A549 (cell line): ENCODE measurements at regions not wholly inside any gene's neighbourhood (a gene's known extent, or its start where the extent isn't known, plus 50 kb on each side); places are given as distances from the start of the nearest gene placed in this dataset.

ENCODE experiments used
- ATAC-seq, 2 experiments: fragments of 200-7000 bp in 1 of 2; fragments of >200 bp in 1 of 2; cut with Nextera tagmentation in 1 of 2; cut with Tn5 transposase in 1 of 2; 3 replicates each; pipeline versions ENCODE4 v1.8.0 to v1.9.1; 2018 to 2020; ENCODE audit warnings: mild to moderate bottlenecking in 1 of 2, moderate library complexity in 1 of 2
- CTCF ChIA-PET: fragments of 300-600 bp; sonication (Branson Sonifier 250); formaldehyde crosslinking; extraction: SDS; loops from one replicate; lab custom pipeline; 2021; ENCODE audit warnings: antibody characterized with exemption, inconsistent platforms; lab: Yijun Ruan, JAX
- POLR2A ChIA-PET: fragments of 350-600 bp; formaldehyde crosslinking; extraction: SDS; loops from one replicate; lab custom pipeline; 2021; ENCODE audit warnings: antibody characterized with exemption, inconsistent platforms; lab: Yijun Ruan, JAX
- DNase-seq, 2 experiments: peaks; one replicate each; pipeline versions ENCODE4 v3.0.0 to v3.0.0-alpha.2; 2011 to 2016; ENCODE audit warnings: low read depth in 1 of 2, low spot score in 1 of 2
- FAIRE-seq: peaks from 2 replicates; lab custom pipeline; 2011; peaks lifted over from hg19 to GRCh38; lab: Jason Lieb, UNC
- H3K27ac ChIP-seq, 2 experiments: fragments of >200 bp; sonication (Bioruptor Twin); formaldehyde crosslinking; 3 replicates each; pipeline ENCODE4 v1.5.1; 2016 to 2017
- H3K4me1 ChIP-seq: fragments of >200 bp; sonication (Bioruptor Twin); formaldehyde crosslinking; 3 replicates; pipeline ENCODE4 v1.6.1; 2016
- H3K4me2 ChIP-seq: fragments of >200 bp; sonication (Bioruptor Twin); formaldehyde crosslinking; 3 replicates; pipeline ENCODE4 v1.6.1; 2016
- H3K4me3 ChIP-seq: fragments of >200 bp; sonication (Bioruptor Twin); formaldehyde crosslinking; 3 replicates; pipeline ENCODE4 v1.5.1; 2016
- H3K9me3 ChIP-seq: fragments of >200 bp; sonication (Bioruptor Twin); formaldehyde crosslinking; 3 replicates; pipeline ENCODE4 v1.6.1; 2016
- BHLHE40 ChIP-seq: IDR thresholded peaks from 2 replicates; pipeline ENCODE4 v1.6.1; 2012; ENCODE audit warnings: low read depth, low read length, inconsistent platforms
- CBX2 ChIP-seq: fragments of 200-600 bp; sonication (generic); IDR thresholded peaks from 2 replicates; pipeline ENCODE4 v1.6.1; 2016; ENCODE audit warnings: low read depth, mild to moderate bottlenecking, borderline replicate concordance
- CHD2 ChIP-seq: fragments of 150-350 bp; IDR thresholded peaks from 2 replicates; pipeline ENCODE4 v1.6.1; 2014; ENCODE audit warnings: low read length; ENCODE audit not compliant: partially characterized antibody
- CHD4 ChIP-seq: fragments of 200-600 bp; sonication (generic); IDR thresholded peaks from 2 replicates; pipeline ENCODE4 v1.6.1; 2016; ENCODE audit warnings: antibody characterized with exemption, mild to moderate bottlenecking, borderline replicate concordance
- EHMT2 ChIP-seq: fragments of 200-600 bp; sonication (generic); IDR thresholded peaks from 2 replicates; pipeline ENCODE4 v1.6.1; 2016; ENCODE audit warnings: antibody characterized with exemption, low read depth, mild to moderate bottlenecking, moderate library complexity
- FOSB ChIP-seq: fragments of 250-450 bp; sonication (Bioruptor Pico); IDR thresholded peaks from 2 replicates; pipeline ENCODE4 v1.5.0; 2020; ENCODE audit warnings: mild to moderate bottlenecking, moderate library complexity
- HEYL ChIP-seq: fragments of 250-450 bp; sonication (Bioruptor Pico); IDR thresholded peaks from 2 replicates; pipeline ENCODE4 v1.8.0; 2021; ENCODE audit warnings: mild to moderate bottlenecking, moderate library complexity
- HOXA7 ChIP-seq: fragments of 250-450 bp; sonication (Bioruptor Pico); IDR thresholded peaks from 2 replicates; pipeline ENCODE4 v1.5.0; 2020; ENCODE audit warnings: mild to moderate bottlenecking, moderate library complexity
- HOXB13 ChIP-seq: fragments of 250-450 bp; sonication (Bioruptor Pico); IDR thresholded peaks from 2 replicates; pipeline ENCODE4 v1.5.0; 2020; ENCODE audit warnings: low read depth, mild to moderate bottlenecking, moderate library complexity
- HOXB5 ChIP-seq: fragments of 250-450 bp; sonication (Bioruptor Pico); IDR thresholded peaks from 2 replicates; pipeline ENCODE4 v1.5.0; 2020; ENCODE audit warnings: mild to moderate bottlenecking, moderate library complexity
- JUN ChIP-seq, 2 experiments: fragments of >200 bp; sonication (Bioruptor Twin); formaldehyde crosslinking; IDR thresholded peaks; 2 replicates in 1 of 2; 3 replicates in 1 of 2; pipeline ENCODE4 v1.6.1; 2016 to 2017
- JUNB ChIP-seq: fragments of >200 bp; sonication (Bioruptor Twin); formaldehyde crosslinking; IDR thresholded peaks from 2 replicates; pipeline ENCODE4 v1.6.1; 2016
- NFE2L2 ChIP-seq: fragments of 150-350 bp; conservative IDR thresholded peaks from 2 replicates; pipeline ENCODE4 v1.6.1; 2014; ENCODE audit warnings: low read length
- NR3C1 ChIP-seq: fragments of >200 bp; sonication (Bioruptor Twin); formaldehyde crosslinking; IDR thresholded peaks from 3 replicates; pipeline ENCODE4 v1.6.1; 2017
- PHF8 ChIP-seq: fragments of 200-600 bp; sonication (generic); IDR thresholded peaks from 2 replicates; pipeline ENCODE4 v1.6.1; 2016; ENCODE audit warnings: low read depth, mild to moderate bottlenecking, antibody characterized with exemption, moderate library complexity, borderline replicate concordance
- RAD21 ChIP-seq, 2 experiments: fragments of >200 bp in 1 of 2; sonication (Bioruptor Twin) in 1 of 2; formaldehyde crosslinking in 1 of 2; IDR thresholded peaks in 1 of 2; conservative IDR thresholded peaks in 1 of 2; 2 replicates in 1 of 2; 3 replicates in 1 of 2; pipeline ENCODE4 v1.6.1; 2012 to 2018; ENCODE audit warnings: inconsistent platforms in 1 of 2
- SMC3 ChIP-seq: fragments of >200 bp; sonication (Bioruptor Twin); formaldehyde crosslinking; IDR thresholded peaks from 3 replicates; pipeline ENCODE4 v1.6.1; 2018; ENCODE audit warnings: inconsistent platforms
- SREBF2 ChIP-seq: fragments of 450-650 bp; IDR thresholded peaks from 2 replicates; pipeline ENCODE4 v1.6.1; 2014; ENCODE audit warnings: mild to moderate bottlenecking, moderate library complexity
- TP53 ChIP-seq: fragments of 250-450 bp; sonication (Bioruptor Pico); IDR thresholded peaks from 2 replicates; pipeline ENCODE4 v1.5.0; 2021; ENCODE audit warnings: mild to moderate bottlenecking, moderate library complexity
- ZC3H11A ChIP-seq: fragments of 450-650 bp; IDR thresholded peaks from 2 replicates; pipeline ENCODE4 v1.6.1; 2014; ENCODE audit warnings: antibody characterized with exemption, mild to moderate bottlenecking
- ZNF302 ChIP-seq: fragments of 250-450 bp; sonication (Bioruptor Pico); IDR thresholded peaks from 2 replicates; pipeline ENCODE4 v1.9.0; 2021; ENCODE audit warnings: inconsistent platforms, mild to moderate bottlenecking, moderate library complexity
- WGBS: methylation state at CpG from one replicate; pipeline ENCODE4 v1.1.6; 2017; ENCODE audit errors: missing lambda C conversion rate; 5-methylcytosine and 5-hydroxymethylcytosine counted together
- TF ChIP-seq, protein P1 (sequence below): fragments of 200-600 bp; sonication (generic); IDR thresholded peaks from 2 replicates; pipeline ENCODE4 v1.6.1; 2016; ENCODE audit warnings: antibody characterized with exemption, mild to moderate bottlenecking, moderate library complexity
- TF ChIP-seq, protein P2 (sequence below): IDR thresholded peaks from 2 replicates; pipeline ENCODE4 v1.6.1; 2012
- TF ChIP-seq, protein P3 (sequence below): fragments of 250-450 bp; sonication (Bioruptor Pico); IDR thresholded peaks from 2 replicates; pipeline ENCODE4 v1.5.0; 2020; ENCODE audit warnings: low read depth, mild to moderate bottlenecking, moderate library complexity
- TF ChIP-seq, protein P4 (sequence below): IDR thresholded peaks from 2 replicates; pipeline ENCODE4 v1.6.1; 2012; ENCODE audit warnings: low read depth, borderline replicate concordance
- TF ChIP-seq, protein P5 (sequence below): fragments of >200 bp; sonication (Bioruptor Twin); formaldehyde crosslinking; IDR thresholded peaks from 2 replicates; pipeline ENCODE4 v1.6.1; 2016
- TF ChIP-seq, protein P6 (sequence below): fragments of 450-650 bp; IDR thresholded peaks from 2 replicates; pipeline ENCODE4 v1.6.1; 2014; ENCODE audit warnings: antibody characterized with exemption

DNA sequence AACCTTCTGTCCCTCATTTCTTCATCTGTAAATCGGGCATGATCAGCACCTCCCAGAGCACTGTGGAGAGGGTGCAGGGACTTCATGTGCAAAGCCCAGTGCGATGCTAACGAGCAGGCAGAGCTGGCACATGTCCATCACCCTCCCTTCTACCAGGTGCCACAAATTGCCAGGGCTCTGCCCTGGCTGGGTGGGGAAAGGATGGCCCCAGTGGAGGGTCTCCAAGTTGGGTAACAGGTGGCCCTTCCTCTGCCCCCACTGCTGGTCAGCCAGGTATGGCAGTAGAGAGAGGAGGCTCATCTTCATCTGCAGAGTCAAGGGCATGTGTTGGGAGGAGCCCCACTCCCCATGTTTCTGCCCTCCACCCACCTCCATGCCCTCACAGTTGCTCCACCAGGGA lies 61.5 kb upstream of the CDH5 start:
- no peak for ATAC-seq
- H3K4me2 ChIP-seq: no peak overlapping the region
- TF ChIP-seq FOSB (no peak), TP53 (no peak), PHF8 (no peak), CHD4 (no peak), BHLHE40 (no peak), NR3C1 (no peak), CBX2 (no peak), SREBF2 (no peak), JUNB (no peak), HOXB5 (no peak), HEYL (CRISPR knock-in tag) (no peak), HOXB13 (CRISPR knock-in tag) (no peak)
- TF ChIP-seq, protein P1, sequence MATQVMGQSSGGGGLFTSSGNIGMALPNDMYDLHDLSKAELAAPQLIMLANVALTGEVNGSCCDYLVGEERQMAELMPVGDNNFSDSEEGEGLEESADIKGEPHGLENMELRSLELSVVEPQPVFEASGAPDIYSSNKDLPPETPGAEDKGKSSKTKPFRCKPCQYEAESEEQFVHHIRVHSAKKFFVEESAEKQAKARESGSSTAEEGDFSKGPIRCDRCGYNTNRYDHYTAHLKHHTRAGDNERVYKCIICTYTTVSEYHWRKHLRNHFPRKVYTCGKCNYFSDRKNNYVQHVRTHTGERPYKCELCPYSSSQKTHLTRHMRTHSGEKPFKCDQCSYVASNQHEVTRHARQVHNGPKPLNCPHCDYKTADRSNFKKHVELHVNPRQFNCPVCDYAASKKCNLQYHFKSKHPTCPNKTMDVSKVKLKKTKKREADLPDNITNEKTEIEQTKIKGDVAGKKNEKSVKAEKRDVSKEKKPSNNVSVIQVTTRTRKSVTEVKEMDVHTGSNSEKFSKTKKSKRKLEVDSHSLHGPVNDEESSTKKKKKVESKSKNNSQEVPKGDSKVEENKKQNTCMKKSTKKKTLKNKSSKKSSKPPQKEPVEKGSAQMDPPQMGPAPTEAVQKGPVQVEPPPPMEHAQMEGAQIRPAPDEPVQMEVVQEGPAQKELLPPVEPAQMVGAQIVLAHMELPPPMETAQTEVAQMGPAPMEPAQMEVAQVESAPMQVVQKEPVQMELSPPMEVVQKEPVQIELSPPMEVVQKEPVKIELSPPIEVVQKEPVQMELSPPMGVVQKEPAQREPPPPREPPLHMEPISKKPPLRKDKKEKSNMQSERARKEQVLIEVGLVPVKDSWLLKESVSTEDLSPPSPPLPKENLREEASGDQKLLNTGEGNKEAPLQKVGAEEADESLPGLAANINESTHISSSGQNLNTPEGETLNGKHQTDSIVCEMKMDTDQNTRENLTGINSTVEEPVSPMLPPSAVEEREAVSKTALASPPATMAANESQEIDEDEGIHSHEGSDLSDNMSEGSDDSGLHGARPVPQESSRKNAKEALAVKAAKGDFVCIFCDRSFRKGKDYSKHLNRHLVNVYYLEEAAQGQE: no peak
- TF ChIP-seq, protein P2, sequence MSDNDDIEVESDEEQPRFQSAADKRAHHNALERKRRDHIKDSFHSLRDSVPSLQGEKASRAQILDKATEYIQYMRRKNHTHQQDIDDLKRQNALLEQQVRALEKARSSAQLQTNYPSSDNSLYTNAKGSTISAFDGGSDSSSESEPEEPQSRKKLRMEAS: no peak
- no peak for FAIRE-seq
- ChIA-PET POLR2A (no interaction called here), CTCF (interaction anchor here (1.5 kb wide), 1 partner anchor 10 kb away, joined by 5 read pairs; no protein-coding TSS in a partner anchor)
- no peak overlapping the region for H3K27ac ChIP-seq
- no peaks in the 10 kb centered on the region for H3K9me3 ChIP-seq
- no peak overlapping the region for H3K4me3 ChIP-seq
- no peaks in the 10 kb centered on the region for H3K4me1 ChIP-seq
- WGBS: 15% methylated on average over 3 of the region's 3 CpGs
- no peak for DNase-seq

DNA sequence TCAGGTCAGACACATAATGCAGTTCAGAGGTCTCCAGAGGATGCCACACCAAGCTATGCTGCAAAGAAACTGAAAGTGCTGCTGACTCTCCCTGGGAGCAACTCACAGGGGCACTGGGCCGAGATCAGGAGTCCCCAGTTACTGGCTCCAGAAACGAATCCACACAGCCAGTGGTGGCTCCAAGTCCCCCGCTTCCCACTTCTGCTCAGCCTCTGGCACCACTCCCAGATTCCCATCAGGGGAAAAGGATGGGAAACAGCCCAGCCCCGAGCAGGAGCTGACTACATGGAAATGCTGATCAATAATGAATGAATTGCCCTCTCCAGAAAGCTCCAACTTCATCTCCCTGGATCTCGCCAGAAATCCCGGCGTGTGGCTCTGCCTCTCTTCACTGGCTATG lies 62.3 kb upstream of the CDH5 start:
- no peak overlapping the region for H3K4me2 ChIP-seq
- no peak for FAIRE-seq
- DNase-seq: no peak
- H3K9me3 ChIP-seq: no peaks in the 10 kb centered on the region
- no peak overlapping the region for H3K4me3 ChIP-seq
- ATAC-seq: no peak
- H3K27ac ChIP-seq: no peak overlapping the region
- ChIA-PET CTCF (interaction anchor here (1.5 kb wide), 1 partner anchor 11 kb away, joined by 5 read pairs; no protein-coding TSS in a partner anchor), POLR2A (no interaction called here)
- no peaks in the 10 kb centered on the region for H3K4me1 ChIP-seq
- 25% methylated on average over 7 of the region's 7 CpGs for WGBS
- TF ChIP-seq, protein P3, sequence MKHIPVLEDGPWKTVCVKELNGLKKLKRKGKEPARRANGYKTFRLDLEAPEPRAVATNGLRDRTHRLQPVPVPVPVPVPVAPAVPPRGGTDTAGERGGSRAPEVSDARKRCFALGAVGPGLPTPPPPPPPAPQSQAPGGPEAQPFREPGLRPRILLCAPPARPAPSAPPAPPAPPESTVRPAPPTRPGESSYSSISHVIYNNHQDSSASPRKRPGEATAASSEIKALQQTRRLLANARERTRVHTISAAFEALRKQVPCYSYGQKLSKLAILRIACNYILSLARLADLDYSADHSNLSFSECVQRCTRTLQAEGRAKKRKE (CRISPR knock-in tag): no peak
- TF ChIP-seq ZC3H11A (no peak), BHLHE40 (no peak), JUN (IDR thresholded peaks at IDR 0.05) (no peak), SREBF2 (no peak), NFE2L2 (no peak), SMC3 (no peak), ZNF302 (no peak), NR3C1 (no peak), EHMT2 (no peak), CHD2 (no peak), FOSB (no peak), HOXA7 (no peak), RAD21 (conservative IDR thresholded peaks at IDR 0.05 in 1 of 2, IDR thresholded peaks at IDR 0.05 in 1 of 2) (no peak)
- TF ChIP-seq, protein P4, sequence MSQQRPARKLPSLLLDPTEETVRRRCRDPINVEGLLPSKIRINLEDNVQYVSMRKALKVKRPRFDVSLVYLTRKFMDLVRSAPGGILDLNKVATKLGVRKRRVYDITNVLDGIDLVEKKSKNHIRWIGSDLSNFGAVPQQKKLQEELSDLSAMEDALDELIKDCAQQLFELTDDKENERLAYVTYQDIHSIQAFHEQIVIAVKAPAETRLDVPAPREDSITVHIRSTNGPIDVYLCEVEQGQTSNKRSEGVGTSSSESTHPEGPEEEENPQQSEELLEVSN: no peak
- TF ChIP-seq, protein P5, sequence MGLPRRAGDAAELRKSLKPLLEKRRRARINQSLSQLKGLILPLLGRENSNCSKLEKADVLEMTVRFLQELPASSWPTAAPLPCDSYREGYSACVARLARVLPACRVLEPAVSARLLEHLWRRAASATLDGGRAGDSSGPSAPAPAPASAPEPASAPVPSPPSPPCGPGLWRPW: no peak
- TF ChIP-seq, protein P6, sequence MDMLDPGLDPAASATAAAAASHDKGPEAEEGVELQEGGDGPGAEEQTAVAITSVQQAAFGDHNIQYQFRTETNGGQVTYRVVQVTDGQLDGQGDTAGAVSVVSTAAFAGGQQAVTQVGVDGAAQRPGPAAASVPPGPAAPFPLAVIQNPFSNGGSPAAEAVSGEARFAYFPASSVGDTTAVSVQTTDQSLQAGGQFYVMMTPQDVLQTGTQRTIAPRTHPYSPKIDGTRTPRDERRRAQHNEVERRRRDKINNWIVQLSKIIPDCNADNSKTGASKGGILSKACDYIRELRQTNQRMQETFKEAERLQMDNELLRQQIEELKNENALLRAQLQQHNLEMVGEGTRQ: no peak
- TF ChIP-seq, protein P1: no peak
